Osteoblast (primary cell): ENCODE measurements at regions not wholly inside any gene's neighbourhood (a gene's known extent, or its start where the extent isn't known, plus 50 kb on each side); places are given as distances from the start of the nearest gene placed in this dataset.

ENCODE experiments used
- DNase-seq: peaks from one replicate; pipeline ENCODE4 v3.0.0; 2011; ENCODE audit warnings: low spot score, mixed read lengths; ENCODE audit not compliant: insufficient read length; ENCODE audit errors: missing footprints
- H2AFZ ChIP-seq: 2 replicates; pipeline ENCODE4 v1.6.0; 2011; ENCODE audit warnings: mild to moderate bottlenecking, low read length
- H3K27ac ChIP-seq: 2 replicates; pipeline ENCODE4 v1.5.1; 2011; ENCODE audit warnings: mild to moderate bottlenecking, low read depth, low read length, moderate library complexity
- H3K27me3 ChIP-seq: 2 replicates; pipeline ENCODE4 v1.6.0; 2012; ENCODE audit warnings: mild to moderate bottlenecking, control low read depth, inconsistent platforms, low read length, moderate library complexity; ENCODE audit not compliant: insufficient read depth
- H3K36me3 ChIP-seq: 2 replicates; pipeline ENCODE4 v1.5.1; 2011; ENCODE audit warnings: mild to moderate bottlenecking, low read length, control low read depth, moderate library complexity; ENCODE audit not compliant: insufficient read depth
- H3K4me1 ChIP-seq: 2 replicates; pipeline ENCODE4 v1.5.1; 2011; ENCODE audit warnings: mild to moderate bottlenecking, low read length, control low read depth, moderate library complexity; ENCODE audit not compliant: insufficient read depth
- H3K4me2 ChIP-seq: 2 replicates; pipeline ENCODE4 v1.6.0; 2011; ENCODE audit warnings: mild to moderate bottlenecking, low read length; ENCODE audit not compliant: insufficient read depth
- H3K4me3 ChIP-seq: fragments of 200-600 bp; sonication (generic); 3 replicates; pipeline ENCODE4 v1.5.1; 2012; ENCODE audit warnings: mild to moderate bottlenecking, low read length, inconsistent platforms; ENCODE audit not compliant: insufficient read depth
- H3K79me2 ChIP-seq: 2 replicates; pipeline ENCODE4 v1.6.0; 2012; ENCODE audit warnings: mild to moderate bottlenecking, low read length, control low read depth, inconsistent platforms; ENCODE audit not compliant: insufficient read depth
- H3K9me3 ChIP-seq: 2 replicates; pipeline ENCODE4 v1.5.1; 2011; ENCODE audit warnings: low read depth, low read length, control low read depth
- H4K20me1 ChIP-seq: 2 replicates; pipeline ENCODE4 v1.6.0; 2012; ENCODE audit warnings: mild to moderate bottlenecking, low read length, control low read depth; ENCODE audit not compliant: insufficient read depth
- CTCF ChIP-seq: IDR thresholded peaks from 2 replicates; pipeline ENCODE4 v1.5.1; 2011; ENCODE audit warnings: mild to moderate bottlenecking, low read depth, low read length, moderate library complexity; ENCODE audit errors: extremely low read depth

- H3K4me1 ChIP-seq, result no peaks in the 10 kb centered on the region
- H2AFZ ChIP-seq, result peak overlapping the region; percentile 48
- no peaks in the 10 kb centered on the region for H4K20me1 ChIP-seq
- peaks cover 4% of the 10 kb centered on the region for H3K27me3 ChIP-seq
- no peaks in the 10 kb centered on the region for H3K9me3 ChIP-seq
- no peaks in the 10 kb centered on the region for H3K79me2 ChIP-seq
- no peak overlapping the region for H3K27ac ChIP-seq
- no peaks in the 10 kb centered on the region for H3K36me3 ChIP-seq
- TF ChIP-seq CTCF, result peak; percentile 65
- DNase-seq, result no peak
- H3K4me3 ChIP-seq, result no peak overlapping the region
- H3K4me2 ChIP-seq, result peak overlapping the region; percentile 64
Observed at GRCh38 chr3:157618075-157618760, 115.0 kb upstream of the VEPH1 start.

GRCh38 chr3:157614896-157615295 is 111.7 kb upstream of the VEPH1 start:
- peaks cover 4% of the 10 kb centered on the region for H3K27me3 ChIP-seq
- H3K36me3 ChIP-seq, result no peaks in the 10 kb centered on the region
- no peaks in the 10 kb centered on the region for H3K4me1 ChIP-seq
- no peak for DNase-seq
- H3K27ac ChIP-seq, result no peak overlapping the region
- no peak overlapping the region for H3K4me3 ChIP-seq
- TF ChIP-seq CTCF, result no peak
- H3K79me2 ChIP-seq, result no peaks in the 10 kb centered on the region
- H3K9me3 ChIP-seq, result no peaks in the 10 kb centered on the region
- H3K4me2 ChIP-seq, result no peak overlapping the region
- H2AFZ ChIP-seq, result no peak overlapping the region
- no peaks in the 10 kb centered on the region for H4K20me1 ChIP-seq

- DNase-seq, result no peak
- H4K20me1 ChIP-seq, result no peaks in the 10 kb centered on the region
- TF ChIP-seq CTCF, result no peak
- no peaks in the 10 kb centered on the region for H3K9me3 ChIP-seq
- H3K4me2 ChIP-seq, result no peak overlapping the region
- H3K79me2 ChIP-seq, result no peaks in the 10 kb centered on the region
- H2AFZ ChIP-seq, result no peak overlapping the region
- H3K36me3 ChIP-seq, result no peaks in the 10 kb centered on the region
- H3K4me3 ChIP-seq, result no peak overlapping the region
- H3K27me3 ChIP-seq, result no peaks in the 10 kb centered on the region
- no peaks in the 10 kb centered on the region for H3K4me1 ChIP-seq
- H3K27ac ChIP-seq, result no peak overlapping the region
Observed at GRCh38 chr3:157611536-157612076, 108.4 kb upstream of the VEPH1 start.

GRCh38 chr3:157610876-157611535 is 107.8 kb upstream of the VEPH1 start:
- H3K36me3 ChIP-seq, result no peaks in the 10 kb centered on the region
- DNase-seq, result no peak
- H3K4me1 ChIP-seq, result no peaks in the 10 kb centered on the region
- no peak overlapping the region for H3K4me3 ChIP-seq
- no peak for TF ChIP-seq CTCF
- H2AFZ ChIP-seq, result no peak overlapping the region
- H4K20me1 ChIP-seq, result no peaks in the 10 kb centered on the region
- H3K27me3 ChIP-seq, result no peaks in the 10 kb centered on the region
- H3K4me2 ChIP-seq, result no peak overlapping the region
- no peaks in the 10 kb centered on the region for H3K79me2 ChIP-seq
- no peak overlapping the region for H3K27ac ChIP-seq
- H3K9me3 ChIP-seq, result no peaks in the 10 kb centered on the region
